Neural cell (in vitro differentiated cells): ENCODE measurements at regions not wholly inside any gene's neighbourhood (a gene's known extent, or its start where the extent isn't known, plus 50 kb on each side); places are given as distances from the start of the nearest gene placed in this dataset.

Experiments used
- H2AFZ ChIP-seq: fragments of 200-600, 300-800 bp; sonication (generic), shearing (Covaris generic); 2 replicates; pipeline ENCODE4 v1.6.0; 2014; ENCODE audit warnings: low read depth, mild to moderate bottlenecking, antibody characterized with exemption, low read length, moderate library complexity
- H3F3A ChIP-seq: fragments of 200-600 bp; shearing (Covaris generic); 2 replicates; pipeline ENCODE4 v1.6.1; 2016; ENCODE audit warnings: mild to moderate bottlenecking, moderate library complexity, mixed read lengths, antibody characterized with exemption, low read length; ENCODE audit not compliant: insufficient read depth, poor library complexity, severe bottlenecking
- H3K27ac ChIP-seq: fragments of 200-600, 300-800 bp; sonication (generic), shearing (Covaris generic); 2 replicates; pipeline ENCODE4 v1.5.1; 2014; ENCODE audit warnings: mild to moderate bottlenecking, low read length, moderate library complexity
- H3K27me3 ChIP-seq: fragments of 300-800, 200-600 bp; sonication (generic), shearing (Covaris generic); 2 replicates; pipeline ENCODE4 v1.6.0; 2014; ENCODE audit warnings: mild to moderate bottlenecking, low read depth, low read length, moderate library complexity; ENCODE audit not compliant: insufficient read depth
- H3K36me3 ChIP-seq: fragments of 300-800, 200-600 bp; sonication (generic), shearing (Covaris generic); 2 replicates; pipeline ENCODE4 v1.5.1; 2014; ENCODE audit warnings: mild to moderate bottlenecking, antibody characterized with exemption, low read length, moderate library complexity; ENCODE audit not compliant: insufficient read depth
- H3K4me2 ChIP-seq: fragments of 300-800, 200-600 bp; sonication (generic), shearing (Covaris generic); 2 replicates; pipeline ENCODE4 v1.6.0; 2014; ENCODE audit warnings: mild to moderate bottlenecking, low read length
- H3K4me3 ChIP-seq: fragments of 300-800, 200-600 bp; sonication (generic), shearing (Covaris generic); 2 replicates; pipeline ENCODE4 v1.5.1; 2014; ENCODE audit warnings: mild to moderate bottlenecking, low read length, moderate library complexity
- H3K79me2 ChIP-seq: fragments of 200-600 bp; shearing (Covaris generic); replicated peaks from 2 replicates; pipeline ENCODE4 v1.6.0; 2014; ENCODE audit warnings: mild to moderate bottlenecking, low read length, moderate library complexity; ENCODE audit not compliant: insufficient read depth
- H3K9ac ChIP-seq: fragments of 300-800, 200-600 bp; sonication (generic), shearing (Covaris generic); 2 replicates; pipeline ENCODE4 v1.6.1; 2016; ENCODE audit warnings: mild to moderate bottlenecking, low read length, mixed read lengths
- H3K9me2 ChIP-seq: fragments of 200-600 bp; shearing (Covaris generic); 2 replicates; pipeline ENCODE4 v1.6.1; 2016; ENCODE audit warnings: mild to moderate bottlenecking, low read length, mixed read lengths; ENCODE audit not compliant: insufficient read depth
- H3K9me3 ChIP-seq: fragments of 200-600, 300-800 bp; sonication (generic), shearing (Covaris generic); 2 replicates; pipeline ENCODE4 v1.6.1; 2016; ENCODE audit warnings: mild to moderate bottlenecking, mixed run types, low read length, moderate library complexity, mixed read lengths
- H4K20me1 ChIP-seq: fragments of 200-600 bp; shearing (Covaris generic); 2 replicates; pipeline ENCODE4 v1.6.1; 2016; ENCODE audit warnings: mild to moderate bottlenecking, mixed run types; ENCODE audit not compliant: insufficient read depth
- EP300 ChIP-seq: fragments of 450-650 bp; conservative IDR thresholded peaks from 2 replicates; pipeline ENCODE4 v1.6.1; 2014; ENCODE audit warnings: antibody characterized with exemption, mild to moderate bottlenecking, moderate library complexity; ENCODE audit not compliant: poor library complexity, severe bottlenecking
- EZH2 ChIP-seq: fragments of 200-600, 300-800 bp; shearing (Covaris generic), sonication (generic); IDR thresholded peaks from 2 replicates; pipeline ENCODE4 v1.6.1; 2014; ENCODE audit warnings: antibody characterized with exemption, low read length, borderline replicate concordance, mild to moderate bottlenecking; ENCODE audit not compliant: insufficient read depth, poor library complexity, severe bottlenecking
- MXI1 ChIP-seq: fragments of 450-650 bp; conservative IDR thresholded peaks from 2 replicates; pipeline ENCODE4 v1.6.1; 2014; ENCODE audit warnings: antibody characterized with exemption, mild to moderate bottlenecking; ENCODE audit not compliant: poor library complexity, severe bottlenecking
- POLR2AphosphoS5 ChIP-seq: IDR thresholded peaks from 2 replicates; pipeline ENCODE4 v1.6.1; 2012
- TF ChIP-seq, protein P1 (sequence below): IDR thresholded peaks from 2 replicates; pipeline ENCODE4 v1.6.1; 2012; ENCODE audit warnings: borderline replicate concordance
- TF ChIP-seq, protein P2 (sequence below): fragments of 450-650 bp; IDR thresholded peaks from 2 replicates; pipeline ENCODE4 v1.5.1; 2014; ENCODE audit warnings: antibody characterized with exemption, mild to moderate bottlenecking, moderate library complexity; ENCODE audit not compliant: poor library complexity, severe bottlenecking

GRCh38 chr14:53570411-53571387, 385.9 kb downstream of the BMP4 start:
- Histone ChIP-seq H3K27me3 (no peaks in the 10 kb centered on the region), H3K4me3 (no peak overlapping the region), H3K9ac (no peak overlapping the region), H3K79me2 (no peaks in the 10 kb centered on the region), H2AFZ (no peak overlapping the region), H4K20me1 (no peaks in the 10 kb centered on the region), H3K9me3 (no peaks in the 10 kb centered on the region), H3K4me2 (no peak overlapping the region), H3F3A (no peaks in the 10 kb centered on the region), H3K36me3 (no peaks in the 10 kb centered on the region), H3K27ac (no peak overlapping the region), H3K9me2 (no peaks in the 10 kb centered on the region)
- no peak for TF ChIP-seq POLR2AphosphoS5
- TF ChIP-seq, protein P1, sequence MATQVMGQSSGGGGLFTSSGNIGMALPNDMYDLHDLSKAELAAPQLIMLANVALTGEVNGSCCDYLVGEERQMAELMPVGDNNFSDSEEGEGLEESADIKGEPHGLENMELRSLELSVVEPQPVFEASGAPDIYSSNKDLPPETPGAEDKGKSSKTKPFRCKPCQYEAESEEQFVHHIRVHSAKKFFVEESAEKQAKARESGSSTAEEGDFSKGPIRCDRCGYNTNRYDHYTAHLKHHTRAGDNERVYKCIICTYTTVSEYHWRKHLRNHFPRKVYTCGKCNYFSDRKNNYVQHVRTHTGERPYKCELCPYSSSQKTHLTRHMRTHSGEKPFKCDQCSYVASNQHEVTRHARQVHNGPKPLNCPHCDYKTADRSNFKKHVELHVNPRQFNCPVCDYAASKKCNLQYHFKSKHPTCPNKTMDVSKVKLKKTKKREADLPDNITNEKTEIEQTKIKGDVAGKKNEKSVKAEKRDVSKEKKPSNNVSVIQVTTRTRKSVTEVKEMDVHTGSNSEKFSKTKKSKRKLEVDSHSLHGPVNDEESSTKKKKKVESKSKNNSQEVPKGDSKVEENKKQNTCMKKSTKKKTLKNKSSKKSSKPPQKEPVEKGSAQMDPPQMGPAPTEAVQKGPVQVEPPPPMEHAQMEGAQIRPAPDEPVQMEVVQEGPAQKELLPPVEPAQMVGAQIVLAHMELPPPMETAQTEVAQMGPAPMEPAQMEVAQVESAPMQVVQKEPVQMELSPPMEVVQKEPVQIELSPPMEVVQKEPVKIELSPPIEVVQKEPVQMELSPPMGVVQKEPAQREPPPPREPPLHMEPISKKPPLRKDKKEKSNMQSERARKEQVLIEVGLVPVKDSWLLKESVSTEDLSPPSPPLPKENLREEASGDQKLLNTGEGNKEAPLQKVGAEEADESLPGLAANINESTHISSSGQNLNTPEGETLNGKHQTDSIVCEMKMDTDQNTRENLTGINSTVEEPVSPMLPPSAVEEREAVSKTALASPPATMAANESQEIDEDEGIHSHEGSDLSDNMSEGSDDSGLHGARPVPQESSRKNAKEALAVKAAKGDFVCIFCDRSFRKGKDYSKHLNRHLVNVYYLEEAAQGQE = no peak
- TF ChIP-seq, protein P2, sequence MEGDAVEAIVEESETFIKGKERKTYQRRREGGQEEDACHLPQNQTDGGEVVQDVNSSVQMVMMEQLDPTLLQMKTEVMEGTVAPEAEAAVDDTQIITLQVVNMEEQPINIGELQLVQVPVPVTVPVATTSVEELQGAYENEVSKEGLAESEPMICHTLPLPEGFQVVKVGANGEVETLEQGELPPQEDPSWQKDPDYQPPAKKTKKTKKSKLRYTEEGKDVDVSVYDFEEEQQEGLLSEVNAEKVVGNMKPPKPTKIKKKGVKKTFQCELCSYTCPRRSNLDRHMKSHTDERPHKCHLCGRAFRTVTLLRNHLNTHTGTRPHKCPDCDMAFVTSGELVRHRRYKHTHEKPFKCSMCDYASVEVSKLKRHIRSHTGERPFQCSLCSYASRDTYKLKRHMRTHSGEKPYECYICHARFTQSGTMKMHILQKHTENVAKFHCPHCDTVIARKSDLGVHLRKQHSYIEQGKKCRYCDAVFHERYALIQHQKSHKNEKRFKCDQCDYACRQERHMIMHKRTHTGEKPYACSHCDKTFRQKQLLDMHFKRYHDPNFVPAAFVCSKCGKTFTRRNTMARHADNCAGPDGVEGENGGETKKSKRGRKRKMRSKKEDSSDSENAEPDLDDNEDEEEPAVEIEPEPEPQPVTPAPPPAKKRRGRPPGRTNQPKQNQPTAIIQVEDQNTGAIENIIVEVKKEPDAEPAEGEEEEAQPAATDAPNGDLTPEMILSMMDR = no peak

- no peak overlapping the region for H3K4me3 ChIP-seq
- no peaks in the 10 kb centered on the region for H3F3A ChIP-seq
- no peak overlapping the region for H3K9ac ChIP-seq
- H3K27me3 ChIP-seq = no peaks in the 10 kb centered on the region
- no peaks in the 10 kb centered on the region for H3K79me2 ChIP-seq
- H3K9me2 ChIP-seq = no peaks in the 10 kb centered on the region
- TF ChIP-seq, protein P2 = no peak
- TF ChIP-seq, protein P1 = no peak
- no peak for TF ChIP-seq MXI1
- TF ChIP-seq EZH2 = no peak
- TF ChIP-seq EP300 = no peak
- no peak overlapping the region for H2AFZ ChIP-seq
- no peak overlapping the region for H3K4me2 ChIP-seq
- H3K9me3 ChIP-seq = no peaks in the 10 kb centered on the region
- H4K20me1 ChIP-seq = no peaks in the 10 kb centered on the region
- no peak overlapping the region for H3K27ac ChIP-seq
- H3K36me3 ChIP-seq = no peaks in the 10 kb centered on the region
Measured at GRCh38 chr14:53569446-53569845, 387.2 kb downstream of the BMP4 start.
